IPS-NIHi7 (cell line): ENCODE measurements at regions not wholly inside any gene's neighbourhood (a gene's known extent, or its start where the extent isn't known, plus 50 kb on each side); places are given as distances from the start of the nearest gene placed in this dataset.

Experiments used
- DNase-seq: peaks from one replicate; pipeline ENCODE4 v3.0.0; 2012; ENCODE audit warnings: mixed read lengths; ENCODE audit errors: extremely low spot score

DNA sequence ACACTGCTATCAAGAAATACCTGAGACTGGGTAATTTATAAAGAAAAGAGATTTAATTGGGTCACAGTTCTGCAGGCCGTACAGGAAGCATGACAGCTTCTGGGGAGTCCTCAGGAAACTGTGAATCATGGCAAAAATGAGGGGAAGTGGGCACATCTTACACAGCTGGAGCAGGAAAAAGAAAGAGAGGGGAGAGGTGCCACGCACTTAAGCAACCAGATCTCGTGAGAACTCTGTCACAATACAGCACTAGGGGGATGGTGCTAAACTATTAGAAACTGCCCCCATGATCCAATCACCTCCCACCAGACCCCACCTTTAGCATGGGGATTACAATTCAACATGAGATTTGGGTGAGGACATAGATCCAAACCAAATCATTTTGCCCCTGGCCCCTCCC is 105.5 kb upstream of the CPLX2 start:
- DNase-seq = no peak

DNA sequence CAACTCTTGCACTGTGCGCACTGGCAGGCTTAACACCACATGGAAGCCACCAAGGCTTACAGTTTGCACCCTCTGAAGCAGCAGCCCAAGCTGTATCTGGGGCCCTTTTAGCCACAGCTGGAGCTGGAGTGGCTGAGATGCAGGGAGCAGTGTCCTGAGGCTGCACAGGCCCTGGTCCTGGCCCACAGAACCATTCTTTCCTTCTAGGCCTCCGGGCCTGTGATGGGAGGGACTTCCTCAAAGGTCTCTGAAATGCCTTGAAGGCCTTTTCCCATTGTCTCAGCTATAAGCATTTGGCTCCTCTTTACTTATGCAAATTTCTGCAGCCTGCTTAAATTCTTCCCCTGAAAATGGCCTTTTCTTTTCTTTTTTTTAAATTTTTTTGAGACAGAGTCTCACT is 104.4 kb upstream of the CPLX2 start:
- no peak for DNase-seq

- DNase-seq = no peak
Observed at GRCh38 chr5:175772747-175773533, 98.4 kb upstream of the CPLX2 start.

DNA sequence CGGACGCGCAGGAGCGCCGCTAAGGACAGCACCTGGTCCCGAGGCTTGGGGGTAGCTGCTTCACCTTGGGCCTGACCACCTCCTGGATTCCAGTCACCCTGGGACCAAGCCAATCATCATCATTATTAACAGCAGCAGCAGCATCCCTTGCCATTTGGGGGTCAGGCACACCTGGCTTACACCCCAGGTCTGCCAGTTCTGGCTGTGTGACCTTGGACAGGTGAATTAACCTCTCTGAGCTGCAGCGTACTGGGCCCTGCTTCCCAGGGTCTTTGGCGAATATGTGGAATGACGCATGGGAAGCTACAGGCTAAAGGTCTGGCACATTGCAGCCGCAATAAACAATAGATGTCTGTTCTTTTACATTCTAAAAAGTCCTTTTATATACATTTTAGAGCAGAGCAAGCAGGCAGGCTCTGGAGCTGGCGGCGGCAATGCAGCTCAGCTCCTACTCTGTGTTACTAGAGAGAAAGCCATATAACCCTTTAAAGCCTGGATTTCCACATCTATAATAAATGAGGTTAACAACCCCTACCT is 97.8 kb upstream of the CPLX2 start:
- no peak for DNase-seq

- no peak for DNase-seq
Observed at GRCh38 chr5:175775416-175775815, 96.0 kb upstream of the CPLX2 start.

- DNase-seq = no peak
Observed at GRCh38 chr5:175778951-175779503, 92.4 kb upstream of the CPLX2 start.

GRCh38 chr5:175783739-175784138 is 87.6 kb upstream of the CPLX2 start:
- DNase-seq = no peak

DNA sequence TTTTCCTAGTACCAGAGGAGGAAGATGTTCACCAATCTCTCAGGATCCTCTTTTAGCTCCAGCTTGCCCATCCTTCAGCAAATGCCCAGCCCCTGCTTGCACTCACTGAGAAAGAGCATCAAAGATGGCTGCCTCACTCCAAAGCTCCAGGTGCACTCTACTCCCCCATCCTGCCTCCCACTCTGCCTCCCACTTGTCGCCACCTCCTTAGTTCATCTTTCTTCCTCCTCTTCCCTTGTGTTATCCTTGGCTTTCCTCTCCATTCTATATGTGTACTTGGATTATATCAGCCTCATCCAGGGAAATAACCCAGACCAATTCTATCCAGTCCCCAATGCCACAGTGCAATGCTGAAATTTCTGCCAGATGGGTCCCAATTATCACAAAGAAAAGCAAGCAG is 87.1 kb upstream of the CPLX2 start:
- no peak for DNase-seq

- DNase-seq = no peak
Observed at GRCh38 chr5:175785681-175786080, 85.7 kb upstream of the CPLX2 start.

GRCh38 chr5:175788155-175788787 is 83.1 kb upstream of the CPLX2 start:
- DNase-seq = no peak

- DNase-seq = no peak
Observed at GRCh38 chr5:175789670-175790069, 81.7 kb upstream of the CPLX2 start.

- no peak for DNase-seq
Observed at GRCh38 chr5:175790796-175791195, 80.6 kb upstream of the CPLX2 start.

DNA sequence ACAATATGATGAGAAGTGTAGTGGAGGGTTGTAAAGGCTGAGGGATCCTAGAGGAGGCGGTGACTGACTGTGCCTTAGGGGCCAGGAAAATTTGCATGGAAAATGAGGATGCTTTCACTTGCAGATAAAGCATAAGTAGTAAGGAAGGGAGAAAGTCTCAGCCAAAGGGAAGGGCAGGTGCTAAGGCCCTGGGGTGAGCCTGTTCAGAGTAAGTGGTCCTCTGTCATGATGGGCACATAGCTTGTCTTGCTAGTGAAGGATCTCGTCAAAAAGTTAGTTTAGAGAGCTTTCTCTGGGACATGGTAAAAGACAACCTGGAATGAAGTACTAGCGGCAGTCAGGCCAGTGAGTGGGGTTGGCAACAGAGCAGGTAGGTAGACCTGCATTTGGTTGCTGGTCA is 75.4 kb upstream of the CPLX2 start:
- DNase-seq = no peak

- DNase-seq = peak; percentile 94
Observed at GRCh38 chr5:175796536-175797499, 74.6 kb upstream of the CPLX2 start.

DNA sequence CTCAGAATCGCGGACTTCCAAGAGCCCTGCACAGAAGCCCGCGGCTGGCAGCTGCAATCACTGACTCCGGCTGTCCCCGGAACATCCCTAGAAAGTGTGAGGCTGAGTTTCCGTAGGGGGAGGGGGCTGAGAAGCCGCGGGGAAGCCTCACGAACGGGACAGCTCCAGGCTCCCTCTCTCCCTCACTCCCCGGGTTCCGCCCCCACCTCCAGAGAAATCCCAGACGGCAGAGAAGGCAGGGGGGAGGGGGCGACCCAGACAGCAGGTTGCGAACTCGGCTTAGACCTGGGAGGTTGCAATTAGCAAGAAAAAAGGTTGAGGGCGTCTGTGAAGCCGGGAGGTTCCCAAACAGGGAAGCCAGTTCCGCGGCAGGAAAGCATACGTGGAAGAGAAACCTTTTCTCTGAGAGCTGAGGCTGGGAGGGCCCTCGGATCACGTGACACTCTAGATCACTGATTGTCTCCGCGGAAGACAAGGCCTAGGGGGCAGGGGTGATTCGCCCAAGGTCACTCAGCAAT is 73.8 kb upstream of the CPLX2 start:
- DNase-seq = peak; percentile 67

GRCh38 chr5:175798626-175799025 is 72.8 kb upstream of the CPLX2 start:
- no peak for DNase-seq

- no peak for DNase-seq
Observed at GRCh38 chr5:175800656-175801081, 70.7 kb upstream of the CPLX2 start.

DNA sequence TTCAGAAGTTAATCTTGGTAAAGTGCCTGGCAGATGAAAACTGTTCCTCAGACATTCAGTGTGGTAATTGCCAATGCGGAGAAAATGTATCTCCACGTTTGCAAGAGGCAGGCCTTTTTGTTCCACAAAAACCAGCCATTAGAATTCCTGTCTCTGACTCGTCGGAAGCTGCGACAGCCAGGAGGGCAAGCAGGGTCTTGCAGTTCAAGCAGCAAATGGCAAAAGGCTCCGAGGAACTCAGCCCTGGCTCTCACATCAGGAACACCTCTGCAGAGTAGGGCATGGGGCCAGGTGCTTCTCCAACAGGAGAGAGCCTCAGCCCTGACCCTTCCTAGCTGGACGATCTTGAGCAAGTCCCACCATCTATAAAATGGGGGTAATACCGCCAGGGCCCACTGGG is 69.0 kb upstream of the CPLX2 start:
- no peak for DNase-seq

DNA sequence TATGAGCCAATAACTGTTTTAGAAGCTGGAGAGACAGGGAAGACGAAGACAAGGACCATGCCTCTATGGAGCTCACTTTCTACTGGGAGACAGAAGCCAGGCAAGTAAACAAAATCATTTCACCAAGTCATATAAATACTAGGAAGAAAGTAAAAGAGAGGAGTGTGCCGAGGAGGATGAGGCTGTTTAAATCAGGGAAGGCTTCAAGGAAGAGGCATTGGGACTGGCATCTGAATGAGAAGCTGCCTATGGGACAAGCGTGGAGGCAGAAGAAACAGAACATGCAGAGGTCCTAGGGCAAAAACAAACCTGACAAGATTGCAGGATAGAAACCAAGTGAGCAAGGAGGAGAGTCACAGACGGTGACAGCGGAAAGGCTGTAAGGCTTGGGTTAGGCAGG is 68.1 kb upstream of the CPLX2 start:
- DNase-seq = no peak

DNA sequence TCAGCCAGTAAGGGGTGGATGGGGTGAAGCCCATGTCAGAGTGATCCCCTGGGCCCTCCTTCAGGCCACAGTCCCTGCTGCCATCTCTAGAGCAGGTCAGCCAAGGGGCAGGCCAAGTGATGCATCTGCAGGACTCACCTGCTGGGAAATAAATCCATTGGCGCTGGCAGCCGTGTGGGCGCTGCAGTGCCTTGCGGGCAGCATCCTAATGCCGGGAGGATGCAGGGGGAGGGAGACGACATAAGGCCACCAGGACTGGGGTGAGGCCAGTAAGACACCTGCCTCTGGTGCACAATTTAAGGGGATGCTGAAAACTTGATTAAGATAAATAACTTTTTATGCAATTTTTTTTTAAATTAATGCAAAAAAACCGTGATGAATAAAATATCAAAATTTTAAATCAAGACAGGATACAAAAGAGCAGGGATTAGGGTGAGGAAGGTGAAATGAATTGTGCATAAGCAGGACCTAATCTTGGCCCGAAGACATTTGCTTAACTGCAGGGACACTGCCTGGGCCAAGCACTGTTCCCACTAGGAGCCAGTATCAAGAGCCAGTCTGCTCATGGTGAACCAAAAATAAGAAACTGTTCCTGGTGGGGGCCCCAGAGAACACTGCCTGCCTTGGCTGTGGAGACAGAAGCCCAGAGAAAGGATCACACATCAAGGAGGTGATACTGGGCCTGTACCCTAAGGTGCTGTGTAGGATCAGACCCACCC is 67.5 kb upstream of the CPLX2 start:
- DNase-seq = no peak
